KMS-11 (cell line): ENCODE measurements at regions not wholly inside any gene's neighbourhood (a gene's known extent, or its start where the extent isn't known, plus 50 kb on each side); places are given as distances from the start of the nearest gene placed in this dataset.

Experiments
- H2AFZ ChIP-seq: fragments of 200-600 bp; sonication (generic); 2 replicates; pipeline ENCODE4 v1.6.1; 2016; ENCODE audit warnings: antibody characterized with exemption, mixed run types, low read depth
- H3K27ac ChIP-seq: fragments of 200-600 bp; sonication (generic); 2 replicates; pipeline ENCODE4 v1.6.1; 2016; ENCODE audit warnings: mild to moderate bottlenecking, mixed run types
- H3K27me3 ChIP-seq: fragments of 200-600 bp; sonication (generic); 2 replicates; pipeline ENCODE4 v1.6.1; 2017; ENCODE audit warnings: mild to moderate bottlenecking, low read depth, mixed run types, moderate library complexity; ENCODE audit not compliant: insufficient read depth
- H3K36me3 ChIP-seq: fragments of 200-600 bp; sonication (generic); 2 replicates; pipeline ENCODE4 v1.6.1; 2017; ENCODE audit warnings: mild to moderate bottlenecking, mixed run types; ENCODE audit not compliant: insufficient read depth
- H3K4me1 ChIP-seq: fragments of 200-600 bp; sonication (generic); 2 replicates; pipeline ENCODE4 v1.6.1; 2016; ENCODE audit warnings: mild to moderate bottlenecking, low read depth, mixed run types; ENCODE audit not compliant: poor library complexity, severe bottlenecking
- H3K4me2 ChIP-seq: fragments of 200-600 bp; sonication (generic); 2 replicates; pipeline ENCODE4 v1.7.0; 2016; ENCODE audit warnings: mild to moderate bottlenecking, mixed run types
- H3K4me3 ChIP-seq: fragments of 200-600 bp; sonication (generic); IDR thresholded peaks from 2 replicates; pipeline ENCODE4 v1.6.1; 2017; ENCODE audit warnings: low read depth, low read length, mixed read lengths; ENCODE audit not compliant: insufficient read depth
- H3K79me2 ChIP-seq: fragments of 200-600 bp; sonication (generic); 2 replicates; pipeline ENCODE4 v1.6.1; 2016; ENCODE audit warnings: low read depth, mixed run types; ENCODE audit not compliant: insufficient read depth
- H3K9ac ChIP-seq: fragments of 200-600 bp; sonication (generic); 2 replicates; pipeline ENCODE4 v1.6.1; 2016; ENCODE audit warnings: mild to moderate bottlenecking, mixed run types
- H4K20me1 ChIP-seq: fragments of 200-600 bp; sonication (generic); 2 replicates; pipeline ENCODE4 v1.6.1; 2016; ENCODE audit warnings: mild to moderate bottlenecking, mixed run types; ENCODE audit not compliant: insufficient read depth
- CTCF ChIP-seq: fragments of 200-600 bp; sonication (generic); conservative IDR thresholded peaks from 2 replicates; pipeline ENCODE4 v1.6.1; 2017; ENCODE audit warnings: low read depth, mild to moderate bottlenecking, antibody characterized with exemption, low read length, moderate library complexity, mixed read lengths

- Histone ChIP-seq H3K27ac (no peak overlapping the region), H3K9ac (no peak overlapping the region), H4K20me1 (no peaks in the 10 kb centered on the region), H3K4me1 (no peaks in the 10 kb centered on the region), H3K36me3 (no peaks in the 10 kb centered on the region), H3K27me3 (no peaks in the 10 kb centered on the region), H2AFZ (no peak overlapping the region), H3K4me3 (no peak overlapping the region), H3K4me2 (no peak overlapping the region), H3K79me2 (no peaks in the 10 kb centered on the region)
- no peak for TF ChIP-seq CTCF
These were observed 279.3 kb downstream of the YTHDC2 start for GRCh38 chr5:113792806-113793205.

GRCh38 chr5:113794981-113795380 is 281.5 kb downstream of the YTHDC2 start:
- Histone ChIP-seq H2AFZ (no peak overlapping the region), H3K27ac (no peak overlapping the region), H3K9ac (no peak overlapping the region), H3K36me3 (no peaks in the 10 kb centered on the region), H3K4me2 (no peak overlapping the region), H4K20me1 (no peaks in the 10 kb centered on the region), H3K4me1 (no peaks in the 10 kb centered on the region), H3K79me2 (no peaks in the 10 kb centered on the region), H3K27me3 (no peaks in the 10 kb centered on the region), H3K4me3 (no peak overlapping the region)
- TF ChIP-seq CTCF, result no peak

- Histone ChIP-seq H3K4me3 (no peak overlapping the region), H3K4me1 (no peaks in the 10 kb centered on the region), H3K36me3 (no peaks in the 10 kb centered on the region), H3K79me2 (no peaks in the 10 kb centered on the region), H3K4me2 (no peak overlapping the region), H2AFZ (no peak overlapping the region), H4K20me1 (no peaks in the 10 kb centered on the region), H3K27me3 (no peaks in the 10 kb centered on the region), H3K27ac (no peak overlapping the region), H3K9ac (no peak overlapping the region)
- no peak for TF ChIP-seq CTCF
These were observed 287.2 kb downstream of the YTHDC2 start for GRCh38 chr5:113800686-113801085.

- H3K79me2 ChIP-seq, result no peaks in the 10 kb centered on the region
- H3K4me3 ChIP-seq, result no peak overlapping the region
- no peak overlapping the region for H2AFZ ChIP-seq
- no peaks in the 10 kb centered on the region for H3K4me1 ChIP-seq
- no peaks in the 10 kb centered on the region for H4K20me1 ChIP-seq
- H3K9ac ChIP-seq, result no peak overlapping the region
- no peak overlapping the region for H3K4me2 ChIP-seq
- no peak for TF ChIP-seq CTCF
- no peaks in the 10 kb centered on the region for H3K36me3 ChIP-seq
- no peaks in the 10 kb centered on the region for H3K27me3 ChIP-seq
- no peak overlapping the region for H3K27ac ChIP-seq
These were observed 290.8 kb downstream of the YTHDC2 start for GRCh38 chr5:113804264-113804663.

- no peak overlapping the region for H3K4me2 ChIP-seq
- H3K27ac ChIP-seq, result no peak overlapping the region
- H3K27me3 ChIP-seq, result no peaks in the 10 kb centered on the region
- no peaks in the 10 kb centered on the region for H3K4me1 ChIP-seq
- H3K4me3 ChIP-seq, result no peak overlapping the region
- TF ChIP-seq CTCF, result no peak
- no peak overlapping the region for H2AFZ ChIP-seq
- H3K36me3 ChIP-seq, result no peaks in the 10 kb centered on the region
- H3K9ac ChIP-seq, result no peak overlapping the region
- H4K20me1 ChIP-seq, result no peaks in the 10 kb centered on the region
- H3K79me2 ChIP-seq, result no peaks in the 10 kb centered on the region
These were observed 291.4 kb downstream of the YTHDC2 start for GRCh38 chr5:113804943-113805342.
